Loucy (cell line): ENCODE measurements at regions not wholly inside any gene's neighbourhood (a gene's known extent, or its start where the extent isn't known, plus 50 kb on each side); places are given as distances from the start of the nearest gene placed in this dataset.

Source experiments
- H2AFZ ChIP-seq: fragments of 200-600 bp; sonication (generic); 2 replicates; pipeline ENCODE4 v1.6.0; 2016; ENCODE audit warnings: antibody characterized with exemption, mild to moderate bottlenecking, low read length, moderate library complexity
- H3F3A ChIP-seq: fragments of 200-600 bp; 2 replicates; pipeline ENCODE4 v1.6.0; 2016; ENCODE audit warnings: antibody characterized with exemption, low read depth, mild to moderate bottlenecking
- H3K27me3 ChIP-seq: fragments of 200-600 bp; sonication (generic); 2 replicates; pipeline ENCODE4 v1.6.1; 2014; ENCODE audit warnings: low read length, mild to moderate bottlenecking; ENCODE audit not compliant: insufficient read depth, poor library complexity, severe bottlenecking
- H3K36me3 ChIP-seq: fragments of 200-600 bp; sonication (generic); 2 replicates; pipeline ENCODE4 v1.6.1; 2016; ENCODE audit warnings: low read length; ENCODE audit not compliant: insufficient read depth
- H3K4me1 ChIP-seq: fragments of 200-600 bp; sonication (generic); 2 replicates; pipeline ENCODE4 v1.5.1; 2014; ENCODE audit warnings: low read length, mild to moderate bottlenecking; ENCODE audit not compliant: insufficient read depth, poor library complexity, severe bottlenecking
- H3K4me2 ChIP-seq: fragments of 200-600 bp; sonication (generic); 2 replicates; pipeline ENCODE4 v1.6.0; 2014; ENCODE audit warnings: antibody characterized with exemption, low read length, low read depth, mild to moderate bottlenecking; ENCODE audit not compliant: poor library complexity, severe bottlenecking
- H3K4me3 ChIP-seq: fragments of 200-600 bp; sonication (generic); 2 replicates; pipeline ENCODE4 v1.5.1; 2014; ENCODE audit warnings: low read length, mild to moderate bottlenecking, mixed read lengths; ENCODE audit not compliant: poor library complexity, severe bottlenecking
- H3K79me2 ChIP-seq: fragments of 200-600 bp; sonication (generic); 2 replicates; pipeline ENCODE4 v1.6.1; 2014; ENCODE audit warnings: low read length; ENCODE audit not compliant: insufficient read depth
- H3K9ac ChIP-seq: fragments of 200-600 bp; sonication (generic); 2 replicates; pipeline ENCODE4 v1.6.0; 2014; ENCODE audit warnings: mild to moderate bottlenecking, low read depth, low read length, moderate library complexity; ENCODE audit not compliant: poor library complexity, severe bottlenecking
- H3K9me2 ChIP-seq: fragments of 200-600 bp; sonication (generic); replicated peaks from 2 replicates; pipeline ENCODE4 v1.6.1; 2016; ENCODE audit warnings: low read depth, low read length, mixed read lengths
- H3K9me3 ChIP-seq: fragments of 200-600 bp; sonication (generic); 2 replicates; pipeline ENCODE4 v1.6.1; 2014; ENCODE audit warnings: mild to moderate bottlenecking, antibody characterized with exemption, low read length, low read depth; ENCODE audit not compliant: insufficient read depth
- H4K20me1 ChIP-seq: fragments of 200-600 bp; sonication (generic); 2 replicates; pipeline ENCODE4 v1.6.0; 2014; ENCODE audit warnings: antibody characterized with exemption, low read length, mild to moderate bottlenecking; ENCODE audit not compliant: insufficient read depth, poor library complexity, severe bottlenecking
- CTCF ChIP-seq: fragments of 200-600 bp; sonication (generic); conservative IDR thresholded peaks from 2 replicates; pipeline ENCODE4 v1.5.1; 2014; ENCODE audit warnings: mild to moderate bottlenecking, antibody characterized with exemption, low read length
- EZH2phosphoT487 ChIP-seq: fragments of 200-600 bp; IDR thresholded peaks from 2 replicates; pipeline ENCODE4 v1.6.1; 2018; ENCODE audit warnings: antibody characterized with exemption, mild to moderate bottlenecking, moderate library complexity, borderline replicate concordance

DNA sequence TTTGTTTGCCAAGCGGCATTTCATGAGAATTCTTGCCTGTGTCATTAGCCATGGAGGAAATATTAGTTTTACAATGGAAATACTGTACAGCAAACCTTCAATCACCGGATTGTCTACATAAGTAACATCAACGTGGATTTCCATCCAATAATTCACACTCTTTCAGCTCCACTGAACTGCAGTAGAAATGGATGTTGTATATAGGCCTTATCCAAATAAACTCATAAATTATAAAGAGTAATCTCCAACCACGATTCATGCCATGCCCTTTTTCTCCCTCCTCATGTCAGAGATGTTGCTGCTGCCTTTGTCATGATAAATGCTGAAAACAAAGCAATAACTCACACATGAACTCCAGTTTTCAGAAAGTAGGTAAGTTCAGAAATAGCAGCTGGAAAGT lies 54.9 kb upstream of the EYS start:
- no peaks in the 10 kb centered on the region for H3K9me2 ChIP-seq
- no peak overlapping the region for H2AFZ ChIP-seq
- H4K20me1 ChIP-seq, result no peaks in the 10 kb centered on the region
- no peaks in the 10 kb centered on the region for H3K36me3 ChIP-seq
- H3K79me2 ChIP-seq, result no peaks in the 10 kb centered on the region
- no peaks in the 10 kb centered on the region for H3K27me3 ChIP-seq
- no peaks in the 10 kb centered on the region for H3K4me1 ChIP-seq
- no peaks in the 10 kb centered on the region for H3K9me3 ChIP-seq
- no peak overlapping the region for H3K4me2 ChIP-seq
- no peak overlapping the region for H3K9ac ChIP-seq
- no peak overlapping the region for H3K4me3 ChIP-seq
- H3F3A ChIP-seq, result no peaks in the 10 kb centered on the region
- TF ChIP-seq CTCF (no peak), EZH2phosphoT487 (no peak)

DNA sequence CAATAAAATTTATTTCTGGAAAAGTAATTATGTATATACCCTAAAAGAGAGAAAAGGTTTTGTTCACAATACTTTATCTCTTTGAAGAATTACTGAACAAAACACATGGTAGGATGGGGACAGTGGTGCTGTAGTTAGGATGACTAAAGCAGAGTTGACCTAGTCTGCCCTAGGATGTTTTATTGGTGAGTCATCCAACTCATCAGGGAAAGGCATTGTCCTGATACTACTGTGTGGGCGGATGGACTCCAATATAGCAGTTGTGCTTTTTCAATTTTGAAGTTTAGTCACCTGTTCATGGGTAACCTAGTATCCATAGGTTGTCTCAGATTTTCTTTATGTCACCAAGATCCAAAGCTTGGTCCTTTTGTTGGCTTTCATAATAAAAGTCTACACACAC lies 53.3 kb upstream of the EYS start:
- Histone ChIP-seq H3K4me3 (no peak overlapping the region), H3K9me3 (no peaks in the 10 kb centered on the region)

More for the DNA sequence above, 53.3 kb upstream of the EYS start:
- Histone ChIP-seq H3K9me2 (no peaks in the 10 kb centered on the region), H3K9ac (no peak overlapping the region), H3K27me3 (no peaks in the 10 kb centered on the region), H2AFZ (no peak overlapping the region), H4K20me1 (no peaks in the 10 kb centered on the region), H3K4me1 (no peaks in the 10 kb centered on the region), H3K79me2 (no peaks in the 10 kb centered on the region), H3K4me2 (no peak overlapping the region), H3F3A (no peaks in the 10 kb centered on the region), H3K36me3 (no peaks in the 10 kb centered on the region)
- TF ChIP-seq CTCF, result no peak
- no peak for TF ChIP-seq EZH2phosphoT487
